ENCODE measurements at regions not wholly inside any gene's neighbourhood (a gene's known extent, or its start where the extent isn't known, plus 50 kb on each side); places are given as distances from the start of the nearest gene placed in this dataset.

GRCh38 chr11:112874980-112875379 lies 86.2 kb upstream of the NCAM1 start:
- TF ChIP-seq CTCF (IDR thresholded peaks at IDR 0.05) (no peak), POLR2A (IDR thresholded peaks at IDR 0.05) (no peak)

All from breast epithelium (tissue), 3 donors.